HAP-1 (cell line): ENCODE measurements at regions not wholly inside any gene's neighbourhood (a gene's known extent, or its start where the extent isn't known, plus 50 kb on each side); places are given as distances from the start of the nearest gene placed in this dataset.

Experiments
- DNase-seq, 2 experiments: peaks; one replicate each; pipeline ENCODE4 v3.0.0-alpha.2; 2016 to 2020; ENCODE audit warnings: low spot score in 2 of 2
- H3K27me3 ChIP-seq: fragments of 250-450 bp; sonication (Bioruptor Pico); 2 replicates; pipeline ENCODE4 v1.5.1; 2020; ENCODE audit warnings: low read depth, mild to moderate bottlenecking, moderate library complexity
- H3K36me3 ChIP-seq: fragments of 250-450 bp; sonication (Bioruptor Pico); replicated peaks from 2 replicates; pipeline ENCODE4 v1.5.1; 2020; ENCODE audit warnings: mild to moderate bottlenecking
- H3K4me1 ChIP-seq: fragments of 250-450 bp; sonication (Bioruptor Pico); 2 replicates; pipeline ENCODE4 v1.5.1; 2020; ENCODE audit warnings: mild to moderate bottlenecking
- H3K4me3 ChIP-seq: fragments of 250-450 bp; sonication (Bioruptor Pico); 2 replicates; pipeline ENCODE4 v1.5.1; 2020; ENCODE audit warnings: mild to moderate bottlenecking, moderate library complexity
- H3K9me3 ChIP-seq: fragments of 250-450 bp; sonication (Bioruptor Pico); 2 replicates; pipeline ENCODE4 v1.5.1; 2020; ENCODE audit warnings: mild to moderate bottlenecking, moderate library complexity
- in situ Hi-C: fragments of 300-500 bp; cut with MboI; formaldehyde crosslinking; loops from 3 replicates; pipeline ENCODE4 v1.14.3; 2020; ENCODE audit warnings: low sequenced_read_pairs, inconsistent platforms, mixed read lengths

- DNase-seq: no peak
- H3K27me3 ChIP-seq: no peaks in the 10 kb centered on the region
- in situ Hi-C loops: no loop called here
- H3K9me3 ChIP-seq: no peaks in the 10 kb centered on the region
- peaks cover 16% of the 10 kb centered on the region for H3K4me1 ChIP-seq
- no peaks in the 10 kb centered on the region for H3K36me3 ChIP-seq
- H3K4me3 ChIP-seq: no peak overlapping the region
Observed at GRCh38 chr5:88404405-88404804, 135.8 kb upstream of the TMEM161B start.

GRCh38 chr5:88401686-88402085 lies 133.0 kb upstream of the TMEM161B start:
- Histone ChIP-seq H3K4me3 (no peak overlapping the region), H3K36me3 (no peaks in the 10 kb centered on the region), H3K27me3 (no peaks in the 10 kb centered on the region), H3K9me3 (no peaks in the 10 kb centered on the region), H3K4me1 (peaks cover 36% of the 10 kb centered on the region)
- no peak for DNase-seq
- in situ Hi-C loops: no loop called here

GRCh38 chr5:88401228-88401627 lies 132.6 kb upstream of the TMEM161B start:
- Histone ChIP-seq H3K4me1 (peaks cover 40% of the 10 kb centered on the region), H3K4me3 (no peak overlapping the region), H3K36me3 (no peaks in the 10 kb centered on the region), H3K9me3 (no peaks in the 10 kb centered on the region), H3K27me3 (no peaks in the 10 kb centered on the region)
- in situ Hi-C loops: no loop called here
- DNase-seq: no peak

- Histone ChIP-seq H3K4me3 (no peak overlapping the region), H3K36me3 (no peaks in the 10 kb centered on the region), H3K9me3 (no peaks in the 10 kb centered on the region), H3K27me3 (no peaks in the 10 kb centered on the region), H3K4me1 (peaks cover 57% of the 10 kb centered on the region)
- in situ Hi-C loops: loop anchor here (5.0 kb wide), 1 partner anchor 268 kb away; no protein-coding TSS in a partner anchor
- DNase-seq: no peak
Observed at GRCh38 chr5:88399561-88399960, 130.9 kb upstream of the TMEM161B start.

GRCh38 chr5:88398316-88398715 lies 129.7 kb upstream of the TMEM161B start:
- DNase-seq: peak; percentile 31 to 45
- Histone ChIP-seq H3K9me3 (no peaks in the 10 kb centered on the region), H3K36me3 (no peaks in the 10 kb centered on the region), H3K27me3 (no peaks in the 10 kb centered on the region), H3K4me1 (peaks cover 67% of the 10 kb centered on the region), H3K4me3 (no peak overlapping the region)
- in situ Hi-C loops: loop anchor here (5.0 kb wide), 1 partner anchor 269 kb away; no protein-coding TSS in a partner anchor

- no peaks in the 10 kb centered on the region for H3K9me3 ChIP-seq
- H3K36me3 ChIP-seq: no peaks in the 10 kb centered on the region
- peak; percentile 59 to 83 for DNase-seq
- H3K4me3 ChIP-seq: no peak overlapping the region; the same call in 1 of the 2 replicates
- in situ Hi-C loops: loop anchor here (5.0 kb wide), 1 partner anchor 270 kb away; no protein-coding TSS in a partner anchor
- no peaks in the 10 kb centered on the region for H3K27me3 ChIP-seq
- H3K4me1 ChIP-seq: peaks cover 82% of the 10 kb centered on the region
Observed at GRCh38 chr5:88396751-88397281, 128.2 kb upstream of the TMEM161B start.

GRCh38 chr5:88396000-88396535 lies 127.4 kb upstream of the TMEM161B start:
- H3K27me3 ChIP-seq: no peaks in the 10 kb centered on the region
- H3K4me3 ChIP-seq: no peak overlapping the region
- no peaks in the 10 kb centered on the region for H3K9me3 ChIP-seq
- no peak for DNase-seq
- no peaks in the 10 kb centered on the region for H3K36me3 ChIP-seq
- H3K4me1 ChIP-seq: peaks cover 88% of the 10 kb centered on the region
- in situ Hi-C loops: loop anchor here (5.0 kb wide), 1 partner anchor 271 kb away; no protein-coding TSS in a partner anchor

- H3K9me3 ChIP-seq: no peaks in the 10 kb centered on the region
- H3K4me3 ChIP-seq: no peak overlapping the region
- peaks cover 95% of the 10 kb centered on the region for H3K4me1 ChIP-seq
- in situ Hi-C loops: loop anchor here (5.0 kb wide), 1 partner anchor 272 kb away; no protein-coding TSS in a partner anchor
- no peaks in the 10 kb centered on the region for H3K27me3 ChIP-seq
- H3K36me3 ChIP-seq: no peaks in the 10 kb centered on the region
- DNase-seq: peak in 1 of 2 experiments; percentile 37
Observed at GRCh38 chr5:88395264-88395663, 126.6 kb upstream of the TMEM161B start.

- in situ Hi-C loops: loop anchor here (5.0 kb wide), 1 partner anchor 273 kb away; no protein-coding TSS in a partner anchor
- H3K9me3 ChIP-seq: no peaks in the 10 kb centered on the region
- H3K4me1 ChIP-seq: peaks cover 95% of the 10 kb centered on the region
- H3K36me3 ChIP-seq: no peaks in the 10 kb centered on the region
- no peaks in the 10 kb centered on the region for H3K27me3 ChIP-seq
- DNase-seq: peak; percentile 53 to 71
- no peak overlapping the region; the same call in 1 of the 2 replicates for H3K4me3 ChIP-seq
Observed at GRCh38 chr5:88394536-88395175, 126.0 kb upstream of the TMEM161B start.

- Histone ChIP-seq H3K4me1 (peaks cover 95% of the 10 kb centered on the region), H3K9me3 (no peaks in the 10 kb centered on the region), H3K4me3 (no peak overlapping the region), H3K27me3 (no peaks in the 10 kb centered on the region), H3K36me3 (no peaks in the 10 kb centered on the region)
- peak; percentile 24 to 82 for DNase-seq
- in situ Hi-C loops: no loop called here
Observed at GRCh38 chr5:88393716-88394535, 125.3 kb upstream of the TMEM161B start.

GRCh38 chr5:88393042-88393441 lies 124.4 kb upstream of the TMEM161B start:
- peak in 1 of 2 experiments; percentile 24 for DNase-seq
- no peak overlapping the region for H3K4me3 ChIP-seq
- in situ Hi-C loops: no loop called here
- H3K4me1 ChIP-seq: peaks cover 95% of the 10 kb centered on the region
- H3K27me3 ChIP-seq: no peaks in the 10 kb centered on the region
- no peaks in the 10 kb centered on the region for H3K9me3 ChIP-seq
- H3K36me3 ChIP-seq: no peaks in the 10 kb centered on the region

GRCh38 chr5:88391991-88392390 lies 123.3 kb upstream of the TMEM161B start:
- Histone ChIP-seq H3K4me1 (peaks cover 86% of the 10 kb centered on the region), H3K27me3 (no peaks in the 10 kb centered on the region), H3K9me3 (no peaks in the 10 kb centered on the region), H3K36me3 (no peaks in the 10 kb centered on the region), H3K4me3 (no peak overlapping the region)
- in situ Hi-C loops: no loop called here
- DNase-seq: no peak

- in situ Hi-C loops: no loop called here
- DNase-seq: peak; percentile 50 to 56
- Histone ChIP-seq H3K27me3 (no peaks in the 10 kb centered on the region), H3K36me3 (no peaks in the 10 kb centered on the region), H3K9me3 (no peaks in the 10 kb centered on the region), H3K4me3 (no peak overlapping the region), H3K4me1 (peaks cover 77% of the 10 kb centered on the region)
Observed at GRCh38 chr5:88391116-88391515, 122.5 kb upstream of the TMEM161B start.
